K562 (cell line): ENCODE measurements at regions not wholly inside any gene's neighbourhood (a gene's known extent, or its start where the extent isn't known, plus 50 kb on each side); places are given as distances from the start of the nearest gene placed in this dataset.

Experiments used
- ATAC-seq: fragments of 200-7000 bp; cut with Tn5 transposase; 3 replicates; pipeline ENCODE4 v1.9.1; 2020; ENCODE audit warnings: moderate library complexity
- BruUV-seq: library from RNA; stranded (reverse); fragments of 400-500 nt; replicated peaks from 2 replicates; lab custom pipeline; 2021; lab: Mats Ljungman, UMichigan
- CTCF ChIA-PET: fragments of 300-600 bp; formaldehyde crosslinking; extraction: SDS; loops from one replicate; lab custom pipeline; 2021; ENCODE audit warnings: low intra/inter-chr PET ratio; lab: Yijun Ruan, JAX
- POLR2A ChIA-PET: fragments of 300-600, 350-650 bp; sonication (Branson Sonifier 250); formaldehyde crosslinking; extraction: SDS; loops from one replicate; lab custom pipeline; 2021; ENCODE audit warnings: antibody characterized with exemption, inconsistent platforms; lab: Yijun Ruan, JAX
- DNase-seq, 4 experiments: peaks; one replicate each; pipeline versions ENCODE4 v3.0.0 to v3.0.0-alpha.2; 2011 to 2018; ENCODE audit warnings: low spot score in 3 of 4, mixed read lengths in 3 of 4; ENCODE audit errors: extremely low read depth in 1 of 4
- FAIRE-seq: peaks from 2 replicates; lab custom pipeline; 2011; peaks lifted over from hg19 to GRCh38; lab: Jason Lieb, UNC
- H2AFZ ChIP-seq: 2 replicates; pipeline ENCODE4 v1.6.0; 2011; ENCODE audit warnings: low read depth, low read length, control low read depth, inconsistent platforms
- H3K27ac ChIP-seq: fragments of 200-600 bp; 3 replicates; pipeline ENCODE4 v1.8.0; 2011; ENCODE audit warnings: low read depth, mild to moderate bottlenecking, control low read depth, inconsistent platforms, low read length, moderate library complexity, mixed read lengths; ENCODE audit errors: extremely low read depth
- H3K27me3 ChIP-seq, 2 experiments: fragments of 300-600 bp in 1 of 2; 2 replicates in 1 of 2; 3 replicates in 1 of 2; pipeline versions ENCODE4 v1.6.0 to v1.8.0; 2011; ENCODE audit warnings: inconsistent platforms in 2 of 2, low read length in 2 of 2, mild to moderate bottlenecking in 1 of 2, mixed read lengths in 1 of 2, moderate library complexity in 1 of 2; ENCODE audit not compliant: control insufficient read depth in 2 of 2, insufficient read depth in 2 of 2
- H3K36me3 ChIP-seq: fragments of 300-600 bp; 3 replicates; pipeline ENCODE4 v1.8.0; 2011; ENCODE audit warnings: mild to moderate bottlenecking, low read length, inconsistent platforms; ENCODE audit not compliant: control insufficient read depth, insufficient read depth
- H3K4me1 ChIP-seq, 2 experiments: fragments of 200-600 bp in 1 of 2; replicated peaks in 1 of 2; 2 replicates in 1 of 2; 3 replicates in 1 of 2; pipeline versions ENCODE4 v1.5.1 to v1.8.0; 2011; ENCODE audit warnings: inconsistent platforms in 2 of 2, low read length in 2 of 2, mild to moderate bottlenecking in 1 of 2, mixed read lengths in 1 of 2, moderate library complexity in 1 of 2; ENCODE audit not compliant: control insufficient read depth in 2 of 2, insufficient read depth in 2 of 2
- H3K4me2 ChIP-seq: 2 replicates; pipeline ENCODE4 v1.6.1; 2011; ENCODE audit warnings: low read length, control low read depth, inconsistent platforms, mixed read lengths; ENCODE audit not compliant: insufficient read depth
- H3K4me3 ChIP-seq: fragments of 200-600 bp; sonication (generic), shearing (Covaris generic); 2 replicates; pipeline ENCODE4 v1.5.1; 2016; ENCODE audit warnings: control low read depth, inconsistent platforms
- H3K79me2 ChIP-seq: fragments of 200-600 bp; 3 replicates; pipeline ENCODE4 v1.8.0; 2011; ENCODE audit warnings: low read length, inconsistent platforms; ENCODE audit not compliant: control insufficient read depth, insufficient read depth
- H3K9ac ChIP-seq, 2 experiments: 2 replicates each; pipeline versions ENCODE4 v1.6.0 to v1.6.1; 2011; ENCODE audit warnings: low read depth in 2 of 2, low read length in 2 of 2, control low read depth in 1 of 2, inconsistent platforms in 1 of 2, mild to moderate bottlenecking in 1 of 2, mixed read lengths in 1 of 2; ENCODE audit not compliant: insufficient read depth in 1 of 2
- H3K9me1 ChIP-seq: one replicate; pipeline ENCODE4 v1.6.0; 2011; ENCODE audit warnings: inconsistent platforms, mild to moderate bottlenecking, low read length, moderate library complexity; ENCODE audit not compliant: control insufficient read depth, insufficient read depth
- H3K9me3 ChIP-seq: replicated peaks from 2 replicates; pipeline ENCODE4 v1.5.1; 2011; ENCODE audit warnings: low read depth, low read length, inconsistent platforms; ENCODE audit not compliant: control insufficient read depth, insufficient read depth
- H4K20me1 ChIP-seq: replicated peaks from 2 replicates; pipeline ENCODE4 v1.6.1; 2011; ENCODE audit warnings: low read length, inconsistent platforms, mixed read lengths; ENCODE audit not compliant: control insufficient read depth, insufficient read depth
- BCOR ChIP-seq: fragments of 450-650 bp; IDR thresholded peaks from 2 replicates; pipeline ENCODE4 v1.6.1; 2016
- FOSL1 ChIP-seq: fragments of 200-800 bp; sonication (Bioruptor generic); conservative IDR thresholded peaks from 2 replicates; pipeline ENCODE4 v1.6.1; 2016; ENCODE audit warnings: missing genetic modification characterization, missing compliant biosample characterization
- KDM1A ChIP-seq, 2 experiments: fragments of 450-650 bp; IDR thresholded peaks; 2 replicates each; pipeline ENCODE4 v1.6.1; 2016; ENCODE audit warnings: mild to moderate bottlenecking in 2 of 2
- PHF21A ChIP-seq: fragments of 450-650 bp; IDR thresholded peaks from 2 replicates; pipeline ENCODE4 v1.6.1; 2017; ENCODE audit warnings: low read depth, borderline replicate concordance
- RAD21 ChIP-seq, 2 experiments: fragments of 250-450 bp in 1 of 2; fragments of 450-650 bp in 1 of 2; sonication (Bioruptor Pico) in 1 of 2; formaldehyde crosslinking in 1 of 2; IDR thresholded peaks in 1 of 2; conservative IDR thresholded peaks in 1 of 2; 2 replicates each; pipeline versions ENCODE4 v1.4.0 to v1.8.0; 2020 to 2022; ENCODE audit warnings: mild to moderate bottlenecking in 2 of 2, moderate library complexity in 1 of 2
- RBM25 ChIP-seq: fragments of 200-400 bp; formaldehyde crosslinking; IDR thresholded peaks from 2 replicates; pipeline ENCODE4 v1.6.1; 2018; ENCODE audit warnings: low read length, low read depth, moderate library complexity; ENCODE audit not compliant: severe bottlenecking
- TCF3 ChIP-seq: sonication (generic); formaldehyde crosslinking; IDR thresholded peaks from 2 replicates; pipeline ENCODE4 v1.4.0; 2020; ENCODE audit warnings: mild to moderate bottlenecking, missing genetic modification reagents
- ZNF408 ChIP-seq: fragments of 250-450 bp; sonication (Bioruptor Pico); IDR thresholded peaks from 2 replicates; pipeline ENCODE4 v1.4.0; 2020; ENCODE audit warnings: low read depth, mild to moderate bottlenecking, moderate library complexity
- WGBS: fragments of 100-300 bp; shearing (Covaris generic); methylation state at CpG from one replicate; pipeline ENCODE4 v1.1.6; 2016; ENCODE audit warnings: low coverage, mixed read lengths; ENCODE audit not compliant: insufficient coverage; ENCODE audit errors: missing lambda C conversion rate; 5-methylcytosine and 5-hydroxymethylcytosine counted together
- in situ Hi-C: fragments of 300-500 bp; cut with MboI; formaldehyde crosslinking; loops from 4 replicates; pipeline ENCODE4 v1.15.0; 2018; ENCODE audit warnings: inconsistent platforms, mixed read lengths
- intact Hi-C: fragments of 100-400 bp; cut with micrococcal nuclease; formaldehyde crosslinking; loops from 2 replicates; pipeline ENCODE4 v1.14.2; 2022
- TF ChIP-seq, protein P1 (sequence below), 2 experiments: fragments of 450-650 bp in 1 of 2; sonication (generic) in 1 of 2; formaldehyde crosslinking in 1 of 2; IDR thresholded peaks in 1 of 2; conservative IDR thresholded peaks in 1 of 2; 2 replicates each; pipeline versions ENCODE4 v1.6.1 to v1.8.1; 2016 to 2023; ENCODE audit warnings: mild to moderate bottlenecking in 2 of 2, moderate library complexity in 2 of 2, inconsistent platforms in 1 of 2, missing genetic modification reagents in 1 of 2
- TF ChIP-seq, protein P2 (sequence below), 3 experiments: IDR thresholded peaks in 2 of 3; conservative IDR thresholded peaks in 1 of 3; 2 replicates each; pipeline ENCODE4 v1.5.1; 2011 to 2012; ENCODE audit warnings: low read length in 3 of 3, mild to moderate bottlenecking in 3 of 3, control low read depth in 2 of 3, improper control_type of control experiment in 1 of 3, inconsistent platforms in 1 of 3, low read depth in 1 of 3, mixed read lengths in 1 of 3, moderate library complexity in 1 of 3; ENCODE audit not compliant: insufficient read depth in 2 of 3

- H3K9me1 ChIP-seq, result no peaks in the 10 kb centered on the region
- in situ Hi-C loops, result no loop called here
- intact Hi-C loops, result loop anchor here (5.0 kb wide), 1 partner anchor 91 kb away; the partner anchor contains the start of gene KSR1
- H3K36me3 ChIP-seq, result no peaks in the 10 kb centered on the region
- CTCF ChIA-PET, result no interaction called here
- no peak overlapping the region for H3K27ac ChIP-seq
- 41% methylated on average over 5 of the region's 5 CpGs for WGBS
- H4K20me1 ChIP-seq, result no peaks in the 10 kb centered on the region
- H3K9ac ChIP-seq, result no peak overlapping the region
- peaks cover 3% of the 10 kb centered on the region; the same call in 1 of the 2 replicates for H3K9me3 ChIP-seq
- H3K27me3 ChIP-seq, result no peaks in the 10 kb centered on the region
- DNase-seq (peak in 1 of 4 experiments; percentile 50), FAIRE-seq (peak; percentile 59), ATAC-seq (peak; percentile 21; the same call in 2 of the 3 replicates)
- H3K79me2 ChIP-seq, result no peaks in the 10 kb centered on the region
- no peak overlapping the region for H3K4me2 ChIP-seq
- H3K4me3 ChIP-seq, result no peak overlapping the region
- TF ChIP-seq TCF3 (CRISPR knock-in tag) (no peak), PHF21A (no peak), BCOR (0 out of 2 replicates have a peak, but pooled peaks have one; percentile 41), ZNF408 (CRISPR knock-in tag) (no peak), KDM1A (IDR thresholded peaks at IDR 0.05) (peak; percentile 56 to 71; a peak in 3 of 4 replicates), FOSL1 (tag) (peak; percentile 73), RAD21 (CRISPR knock-in tag; conservative IDR thresholded peaks at IDR 0.05 in 1 of 2, IDR thresholded peaks at IDR 0.05 in 1 of 2) (peak in 1 of 2 experiments; percentile 7; a peak in 1 of 4 replicates), RBM25 (peak; percentile 41)
- TF ChIP-seq, protein P1, sequence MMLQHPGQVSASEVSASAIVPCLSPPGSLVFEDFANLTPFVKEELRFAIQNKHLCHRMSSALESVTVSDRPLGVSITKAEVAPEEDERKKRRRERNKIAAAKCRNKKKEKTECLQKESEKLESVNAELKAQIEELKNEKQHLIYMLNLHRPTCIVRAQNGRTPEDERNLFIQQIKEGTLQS (IDR thresholded peaks at IDR 0.05), result peak; percentile 42; the same call in 1 of the 2 replicates
- TF ChIP-seq, protein P1 (CRISPR knock-in tag; conservative IDR thresholded peaks at IDR 0.05), result no peak
- TF ChIP-seq, protein P2, sequence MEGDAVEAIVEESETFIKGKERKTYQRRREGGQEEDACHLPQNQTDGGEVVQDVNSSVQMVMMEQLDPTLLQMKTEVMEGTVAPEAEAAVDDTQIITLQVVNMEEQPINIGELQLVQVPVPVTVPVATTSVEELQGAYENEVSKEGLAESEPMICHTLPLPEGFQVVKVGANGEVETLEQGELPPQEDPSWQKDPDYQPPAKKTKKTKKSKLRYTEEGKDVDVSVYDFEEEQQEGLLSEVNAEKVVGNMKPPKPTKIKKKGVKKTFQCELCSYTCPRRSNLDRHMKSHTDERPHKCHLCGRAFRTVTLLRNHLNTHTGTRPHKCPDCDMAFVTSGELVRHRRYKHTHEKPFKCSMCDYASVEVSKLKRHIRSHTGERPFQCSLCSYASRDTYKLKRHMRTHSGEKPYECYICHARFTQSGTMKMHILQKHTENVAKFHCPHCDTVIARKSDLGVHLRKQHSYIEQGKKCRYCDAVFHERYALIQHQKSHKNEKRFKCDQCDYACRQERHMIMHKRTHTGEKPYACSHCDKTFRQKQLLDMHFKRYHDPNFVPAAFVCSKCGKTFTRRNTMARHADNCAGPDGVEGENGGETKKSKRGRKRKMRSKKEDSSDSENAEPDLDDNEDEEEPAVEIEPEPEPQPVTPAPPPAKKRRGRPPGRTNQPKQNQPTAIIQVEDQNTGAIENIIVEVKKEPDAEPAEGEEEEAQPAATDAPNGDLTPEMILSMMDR (IDR thresholded peaks at IDR 0.05 in 2 of 3, conservative IDR thresholded peaks at IDR 0.05 in 1 of 3; ENCODE audit: insufficient read depth in 2 of 3, low read depth in 1 of 3, low read length in 3 of 3), result 0 out of 6 replicates have a peak, but pooled peaks of 1 of the 3 experiments have one; percentile 1
- POLR2A ChIA-PET, result interaction anchor here (0.7 to 1.4 kb wide), 3 partner anchors 14 to 222 kb away, joined by 3 to 4 read pairs (median 3); no protein-coding TSS in a partner anchor
- H3K4me1 ChIP-seq, result peaks cover 24 to 28% of the 10 kb centered on the region in 2 experiments
- BruUV-seq, result no TSS peak
- H2AFZ ChIP-seq, result peak overlapping the region; percentile 9; the same call in 1 of the 2 replicates
Observed at GRCh38 chr17:27366437-27366836, 72.5 kb downstream of the WSB1 start.
